CD4-positive, alpha-beta memory T cell (primary cell): ENCODE measurements at regions not wholly inside any gene's neighbourhood (a gene's known extent, or its start where the extent isn't known, plus 50 kb on each side); places are given as distances from the start of the nearest gene placed in this dataset.
"Not testable (repeated sequence)": the region's sequence is repeated elsewhere in the genome, so short reads cannot be mapped to it uniquely, and the experiment has no call there.

Source experiments
- CTCF ChIA-PET: fragments of 350-600 bp; sonication (Branson Sonifier 250); formaldehyde crosslinking; loops from one replicate; lab custom pipeline; 2021; ENCODE audit warnings: inconsistent platforms; ENCODE audit not compliant: partially characterized antibody; lab: Charles Lee
- POLR2A ChIA-PET: fragments of 350-600 bp; sonication (Branson Sonifier 250); formaldehyde crosslinking; loops from one replicate; lab custom pipeline; 2021; ENCODE audit not compliant: partially characterized antibody; lab: Charles Lee
- DNase-seq, 5 donors: peaks; one replicate each; pipeline versions ENCODE4 v3.0.0 to v3.0.0-alpha.2; 2020 to 2022; ENCODE audit warnings: mixed read lengths in 1 of 5
- H3K27ac ChIP-seq: one replicate; pipeline ENCODE4 v1.7.0; 2013; ENCODE audit warnings: low read depth, low read length
- H3K27me3 ChIP-seq: 2 replicates; pipeline ENCODE4 v1.7.0; 2013; ENCODE audit warnings: mild to moderate bottlenecking, low read length, moderate library complexity; ENCODE audit not compliant: insufficient read depth
- H3K36me3 ChIP-seq: 2 replicates; pipeline ENCODE4 v1.7.0; 2013; ENCODE audit warnings: mild to moderate bottlenecking, low read length, moderate library complexity; ENCODE audit not compliant: insufficient read depth
- H3K4me1 ChIP-seq: 2 replicates; pipeline ENCODE4 v1.7.0; 2013; ENCODE audit warnings: mild to moderate bottlenecking, low read length, moderate library complexity; ENCODE audit not compliant: insufficient read depth
- H3K4me3 ChIP-seq, 2 donors: one replicate each; pipeline ENCODE4 v1.7.0; 2013; ENCODE audit warnings: low read length in 2 of 2, mild to moderate bottlenecking in 1 of 2
- H3K9me3 ChIP-seq, 2 donors: one replicate each; pipeline ENCODE4 v1.7.0; 2013; ENCODE audit warnings: low read length in 2 of 2, control low read depth in 1 of 2; ENCODE audit not compliant: control insufficient read depth in 1 of 2
- H3K27ac Mint-ChIP-seq, 7 donors: one replicate each; pipeline ENCODE4 v1.8.0; 2020 to 2021; ENCODE audit warnings: mixed read lengths in 7 of 7, mild to moderate bottlenecking in 6 of 7, inconsistent platforms in 3 of 7, moderate library complexity in 3 of 7
- H3K27me3 Mint-ChIP-seq, 2 donors: one replicate each; pipeline ENCODE4 v1.8.0; 2020 to 2021; ENCODE audit warnings: mixed read lengths in 2 of 2
- H3K36me3 Mint-ChIP-seq, 2 donors: one replicate each; pipeline ENCODE4 v1.8.0; 2020 to 2021; ENCODE audit warnings: mixed read lengths in 2 of 2, inconsistent platforms in 1 of 2, mild to moderate bottlenecking in 1 of 2
- H3K4me1 Mint-ChIP-seq, 4 donors: one replicate each; pipeline ENCODE4 v1.8.0; 2020 to 2021; ENCODE audit warnings: mixed read lengths in 4 of 4, mild to moderate bottlenecking in 1 of 4
- H3K4me3 Mint-ChIP-seq, 8 donors: one replicate each; pipeline ENCODE4 v1.8.0; 2020 to 2021; ENCODE audit warnings: mixed read lengths in 8 of 8, mild to moderate bottlenecking in 7 of 8, moderate library complexity in 6 of 8, inconsistent platforms in 3 of 8
- H3K9me3 Mint-ChIP-seq, 8 donors: one replicate each; pipeline ENCODE4 v1.8.0; 2020 to 2021; ENCODE audit warnings: mixed read lengths in 8 of 8, mild to moderate bottlenecking in 5 of 8, inconsistent platforms in 3 of 8, moderate library complexity in 1 of 8
- intact Hi-C: fragments of 100-400 bp; cut with micrococcal nuclease; formaldehyde crosslinking; loops from one replicate; pipeline ENCODE4 v1.15.1; 2023

DNA sequence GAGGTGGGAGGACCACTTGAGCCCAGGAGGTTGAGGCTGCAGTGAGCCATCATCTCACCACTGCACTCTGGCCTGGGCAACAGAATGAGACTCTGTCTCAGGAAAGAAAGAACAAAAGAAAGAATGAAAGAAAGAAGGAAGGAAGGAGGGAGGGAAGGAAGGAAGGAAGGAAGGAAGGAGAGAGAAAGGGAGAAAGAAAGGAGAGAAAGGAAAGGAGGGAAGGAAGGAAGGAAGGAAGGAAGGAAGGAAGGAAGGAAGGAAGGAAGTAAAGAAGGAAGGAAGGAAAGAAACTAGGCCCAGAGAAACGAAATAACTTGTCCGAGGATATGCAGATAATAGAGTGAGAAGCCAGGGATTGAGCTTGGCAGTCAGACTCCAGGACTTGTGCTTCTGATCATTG is 102.1 kb downstream of the SKIDA1 start:
- Histone ChIP-seq H3K4me3 (no peak overlapping the region), H3K27ac (no peak overlapping the region), H3K36me3 (no peaks in the 10 kb centered on the region), H3K9me3 (no peaks in the 10 kb centered on the region), H3K27me3 (no peaks in the 10 kb centered on the region), H3K4me1 (no peaks in the 10 kb centered on the region)
- Mint-ChIP-seq H3K4me3 (no peak overlapping the region), H3K9me3 (peaks cover 0 to 8% (median 0%) of the 10 kb centered on the region in 8 donors), H3K27me3 (peaks cover 2 to 4% of the 10 kb centered on the region in 2 donors), H3K27ac (no peak overlapping the region), H3K36me3 (no peaks in the 10 kb centered on the region), H3K4me1 (peaks cover 0 to 5% (median under 1%) of the 10 kb centered on the region in 4 donors)
- no peak for DNase-seq
- ChIA-PET CTCF (no interaction called here), POLR2A (no interaction called here)
- intact Hi-C loops = no loop called here

DNA sequence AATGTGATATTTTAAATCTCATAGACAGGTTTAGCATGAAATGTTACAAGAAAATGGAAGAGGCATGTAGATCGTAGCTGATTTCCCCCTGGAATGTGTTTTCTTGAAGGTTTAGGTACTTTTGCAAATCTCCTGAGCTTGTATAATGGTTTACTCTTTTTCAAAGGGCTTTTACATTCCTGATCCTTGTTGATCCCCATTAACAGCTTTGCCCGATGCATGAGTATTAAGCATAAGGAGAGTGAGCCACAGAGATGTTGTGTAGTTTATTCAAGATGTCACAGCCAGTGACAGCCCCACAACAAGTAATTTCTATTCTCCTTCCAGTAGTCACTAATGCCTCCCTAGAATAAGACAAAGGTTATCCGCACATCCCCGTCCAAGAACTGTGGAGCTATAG is 103.7 kb downstream of the SKIDA1 start:
- ChIA-PET CTCF (no interaction called here), POLR2A (no interaction called here)
- Mint-ChIP-seq H3K27ac (no peak overlapping the region), H3K36me3 (no peaks in the 10 kb centered on the region), H3K9me3 (peaks cover 0 to 3% (median 0%) of the 10 kb centered on the region in 8 donors), H3K27me3 (peaks cover 3 to 4% of the 10 kb centered on the region in 2 donors), H3K4me1 (peaks cover 0 to 5% (median 0%) of the 10 kb centered on the region in 4 donors), H3K4me3 (no peak overlapping the region)
- Histone ChIP-seq H3K27ac (no peak overlapping the region), H3K4me3 (no peak overlapping the region), H3K9me3 (no peaks in the 10 kb centered on the region), H3K27me3 (no peaks in the 10 kb centered on the region), H3K36me3 (no peaks in the 10 kb centered on the region), H3K4me1 (no peaks in the 10 kb centered on the region)
- intact Hi-C loops = no loop called here
- DNase-seq = no peak

DNA sequence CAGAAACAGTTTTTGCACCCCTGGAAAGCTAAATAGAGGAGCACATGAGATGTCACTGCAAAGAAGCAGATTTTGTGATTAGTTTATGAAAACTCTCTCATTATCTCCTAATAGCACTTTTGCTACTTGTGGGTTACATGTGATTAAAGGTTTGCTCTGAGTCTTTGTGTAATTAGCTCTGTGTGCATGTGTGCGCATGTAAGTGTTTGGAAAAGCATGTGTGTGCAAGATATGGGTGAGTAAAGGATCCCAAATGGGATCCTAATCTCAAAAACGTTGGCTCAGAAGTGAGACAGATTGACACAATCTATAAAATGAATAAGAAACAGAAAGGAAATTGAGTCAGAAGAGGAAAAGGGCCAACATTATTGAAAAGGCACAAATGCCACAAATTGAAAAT is 104.5 kb downstream of the SKIDA1 start:
- no peaks in the 10 kb centered on the region for H3K9me3 ChIP-seq
- no peaks in the 10 kb centered on the region for H3K27me3 ChIP-seq
- Mint-ChIP-seq H3K4me3 (no peak overlapping the region), H3K27me3 (peaks cover 3 to 4% of the 10 kb centered on the region in 2 donors), H3K4me1 (peaks cover 0 to 5% (median 0%) of the 10 kb centered on the region in 4 donors), H3K36me3 (no peaks in the 10 kb centered on the region), H3K9me3 (peaks cover 0 to 3% (median 0%) of the 10 kb centered on the region in 8 donors), H3K27ac (no peak overlapping the region)
- CTCF ChIA-PET = no interaction called here
- no peaks in the 10 kb centered on the region for H3K4me1 ChIP-seq
- intact Hi-C loops = no loop called here
- no peak overlapping the region for H3K27ac ChIP-seq
- POLR2A ChIA-PET = no interaction called here
- DNase-seq = no peak
- no peaks in the 10 kb centered on the region for H3K36me3 ChIP-seq
- H3K4me3 ChIP-seq = no peak overlapping the region

DNA sequence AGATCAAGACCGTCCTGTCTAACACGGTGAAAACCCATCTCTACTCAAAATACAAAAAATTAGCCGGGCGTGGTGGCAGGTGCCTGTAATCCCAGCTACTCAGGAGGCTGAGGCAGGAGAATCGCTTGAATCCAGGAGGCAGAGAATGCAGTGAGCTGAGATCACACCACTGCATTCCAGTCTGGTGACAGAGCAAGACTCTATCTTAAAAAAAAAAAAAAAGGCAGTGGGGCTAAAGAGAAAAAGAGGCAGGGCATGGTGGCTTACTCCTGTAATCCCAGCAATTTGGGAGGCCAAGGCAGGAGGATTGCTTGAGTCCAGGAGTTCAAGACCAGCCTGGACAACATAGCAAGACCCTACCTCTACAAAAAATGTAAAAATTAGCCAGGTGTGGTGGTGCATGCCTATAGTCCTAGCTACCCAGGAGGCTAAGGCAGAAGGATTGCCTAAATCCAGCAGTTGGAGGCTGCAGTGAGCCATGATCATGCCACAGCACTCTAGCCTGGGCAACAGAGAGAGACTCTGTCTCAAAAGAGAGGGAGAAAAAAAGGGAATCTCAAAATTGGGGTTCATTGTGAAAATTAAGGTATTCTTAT is 106.4 kb downstream of the SKIDA1 start:
- H3K36me3 Mint-ChIP-seq, intact Hi-C loops, H3K27ac ChIP-seq, H3K4me3 ChIP-seq, H3K4me1 ChIP-seq, H3K4me3 Mint-ChIP-seq, H3K27ac Mint-ChIP-seq, H3K27me3 Mint-ChIP-seq, H3K4me1 Mint-ChIP-seq, POLR2A ChIA-PET, H3K36me3 ChIP-seq, DNase-seq, H3K9me3 Mint-ChIP-seq, H3K9me3 ChIP-seq, H3K27me3 ChIP-seq: not testable (repeated sequence)
- CTCF ChIA-PET = interaction anchor here (0.6 kb wide), 1 partner anchor 20 kb away, joined by 3 read pairs; no protein-coding TSS in a partner anchor

DNA sequence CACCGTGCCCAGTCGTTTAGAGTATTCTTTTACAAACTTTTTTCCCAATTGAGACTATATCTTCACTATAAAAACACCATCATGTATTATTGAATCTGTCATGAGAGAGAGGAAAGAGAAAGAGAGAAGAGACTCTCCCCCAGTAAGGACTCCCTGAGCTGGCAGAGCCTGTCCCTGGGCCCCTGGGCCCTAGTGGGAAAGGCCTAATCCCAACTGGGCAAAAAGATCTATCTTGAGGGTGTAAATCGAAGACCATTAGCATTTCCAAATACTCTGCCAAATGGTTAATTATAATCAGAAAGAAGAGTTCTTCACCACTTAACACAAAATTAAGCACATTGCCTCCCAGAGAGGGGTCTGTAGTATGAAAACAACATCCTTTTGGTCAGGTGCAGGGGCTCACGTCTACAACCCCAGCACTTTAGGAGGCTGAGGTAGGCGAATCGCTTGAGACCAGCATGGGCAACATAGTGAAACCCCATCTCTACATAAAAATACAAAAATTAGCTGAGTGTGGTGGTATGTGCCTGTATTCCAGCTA is 108.2 kb downstream of the SKIDA1 start:
- Mint-ChIP-seq H3K4me3 (no peak overlapping the region), H3K36me3 (no peaks in the 10 kb centered on the region), H3K27ac (no peak overlapping the region), H3K9me3 (peaks cover 0 to 2% (median 0%) of the 10 kb centered on the region in 8 donors), H3K27me3 (peaks cover 4 to 5% of the 10 kb centered on the region in 2 donors), H3K4me1 (peaks cover 0 to 4% (median 2%) of the 10 kb centered on the region in 4 donors)
- Histone ChIP-seq H3K27me3 (no peaks in the 10 kb centered on the region), H3K4me3 (no peak overlapping the region), H3K36me3 (no peaks in the 10 kb centered on the region), H3K27ac (no peak overlapping the region), H3K9me3 (no peaks in the 10 kb centered on the region), H3K4me1 (no peaks in the 10 kb centered on the region)
- DNase-seq = no peak
- CTCF ChIA-PET = no interaction called here
- POLR2A ChIA-PET = no interaction called here
- intact Hi-C loops = no loop called here

DNA sequence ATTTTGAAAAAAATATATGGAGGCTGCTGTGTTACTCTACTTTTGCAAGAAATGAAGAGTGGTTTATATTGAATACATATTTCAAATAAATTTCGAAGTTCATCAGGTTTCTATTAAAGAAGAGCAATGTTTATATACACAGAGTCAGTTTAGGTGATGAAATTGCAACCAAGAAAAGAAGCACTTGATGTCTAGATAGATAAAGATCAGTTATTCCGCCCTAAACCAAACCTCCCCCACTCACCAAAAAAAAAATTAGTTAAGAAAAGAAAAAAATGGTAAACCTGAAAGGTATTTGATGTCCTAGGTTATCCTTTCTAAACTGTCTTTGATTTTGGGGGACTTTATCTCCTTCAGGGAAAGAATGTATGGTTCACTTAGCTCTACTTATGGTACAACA is 111.8 kb downstream of the SKIDA1 start:
- no peaks in the 10 kb centered on the region for H3K4me1 ChIP-seq
- CTCF ChIA-PET = no interaction called here
- Mint-ChIP-seq H3K4me1 (peaks cover 0 to 4% (median 2%) of the 10 kb centered on the region in 4 donors), H3K9me3 (peaks cover 0 to 2% (median 0%) of the 10 kb centered on the region in 8 donors), H3K27me3 (peaks cover 5 to 8% of the 10 kb centered on the region in 2 donors), H3K36me3 (no peaks in the 10 kb centered on the region), H3K4me3 (no peak overlapping the region), H3K27ac (no peak overlapping the region)
- intact Hi-C loops = no loop called here
- DNase-seq = no peak
- H3K4me3 ChIP-seq = no peak overlapping the region
- H3K27ac ChIP-seq = no peak overlapping the region
- H3K36me3 ChIP-seq = no peaks in the 10 kb centered on the region
- H3K9me3 ChIP-seq = no peaks in the 10 kb centered on the region
- H3K27me3 ChIP-seq = no peaks in the 10 kb centered on the region
- POLR2A ChIA-PET = no interaction called here

DNA sequence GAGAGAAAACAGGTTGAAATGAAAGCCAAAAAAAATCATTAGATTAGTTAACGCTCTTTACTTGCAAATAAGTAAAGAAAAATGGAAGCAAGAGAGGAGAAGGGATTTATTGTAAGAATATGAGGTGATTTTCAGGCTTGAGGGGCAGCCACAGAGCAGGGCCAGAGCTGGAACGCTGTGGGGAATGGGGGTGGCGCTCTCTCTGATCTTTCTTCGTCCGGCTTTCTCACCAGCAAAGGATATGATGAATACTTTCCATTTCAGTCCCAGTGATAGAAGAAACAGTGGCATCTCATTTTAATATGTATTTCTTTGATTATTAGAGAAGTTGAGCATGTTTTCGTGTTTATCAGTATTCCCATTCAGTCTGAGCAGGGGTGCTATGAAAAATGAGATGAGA is 112.2 kb downstream of the SKIDA1 start:
- Histone ChIP-seq H3K27ac (no peak overlapping the region), H3K4me1 (no peaks in the 10 kb centered on the region), H3K9me3 (no peaks in the 10 kb centered on the region), H3K36me3 (no peaks in the 10 kb centered on the region), H3K27me3 (no peaks in the 10 kb centered on the region), H3K4me3 (no peak overlapping the region)
- intact Hi-C loops = no loop called here
- ChIA-PET CTCF (no interaction called here), POLR2A (no interaction called here)
- H3K9me3 Mint-ChIP-seq = peaks cover 0 to 2% (median 0%) of the 10 kb centered on the region in 8 donors
- H3K27ac Mint-ChIP-seq = peak overlapping the region in 1 of 7 donors; percentile 57
- H3K4me3 Mint-ChIP-seq = no peak overlapping the region
- H3K36me3 Mint-ChIP-seq = no peaks in the 10 kb centered on the region
- peaks cover 5 to 8% of the 10 kb centered on the region in 2 donors for H3K27me3 Mint-ChIP-seq
- H3K4me1 Mint-ChIP-seq = peaks cover 0 to 4% (median 2%) of the 10 kb centered on the region in 4 donors
- DNase-seq = no peak
